ENCODE measurements at regions not wholly inside any gene's neighbourhood (a gene's known extent, or its start where the extent isn't known, plus 50 kb on each side); places are given as distances from the start of the nearest gene placed in this dataset.

DNA sequence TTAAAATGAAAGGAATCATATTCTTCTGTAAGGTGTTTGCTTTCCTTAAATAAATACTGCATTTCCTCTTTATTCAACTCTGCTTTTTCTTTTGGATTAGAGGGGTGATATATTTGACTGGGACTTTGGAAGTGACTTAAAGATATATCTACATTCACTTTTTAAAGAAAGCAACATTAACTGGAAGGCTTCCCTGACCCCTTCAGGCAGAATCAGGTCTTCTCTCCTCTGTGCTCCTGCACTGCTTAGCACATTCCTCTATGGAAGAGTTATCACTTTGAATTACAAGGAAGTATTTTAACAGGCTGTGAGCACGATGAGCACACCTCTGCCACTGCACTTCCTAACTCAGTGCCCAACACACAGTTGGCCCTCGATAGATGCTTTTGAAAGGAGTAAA, 59.2 kb upstream of the POU3F2 start (continued):
- TF ChIP-seq ZNF384 (IDR thresholded peaks at IDR 0.05; ENCODE audit: borderline replicate concordance, low read depth, low read length) (no peak), CBX3 (IDR thresholded peaks at IDR 0.05; ENCODE audit: borderline replicate concordance, low read depth) (no peak)
- TF ChIP-seq, protein P1, sequence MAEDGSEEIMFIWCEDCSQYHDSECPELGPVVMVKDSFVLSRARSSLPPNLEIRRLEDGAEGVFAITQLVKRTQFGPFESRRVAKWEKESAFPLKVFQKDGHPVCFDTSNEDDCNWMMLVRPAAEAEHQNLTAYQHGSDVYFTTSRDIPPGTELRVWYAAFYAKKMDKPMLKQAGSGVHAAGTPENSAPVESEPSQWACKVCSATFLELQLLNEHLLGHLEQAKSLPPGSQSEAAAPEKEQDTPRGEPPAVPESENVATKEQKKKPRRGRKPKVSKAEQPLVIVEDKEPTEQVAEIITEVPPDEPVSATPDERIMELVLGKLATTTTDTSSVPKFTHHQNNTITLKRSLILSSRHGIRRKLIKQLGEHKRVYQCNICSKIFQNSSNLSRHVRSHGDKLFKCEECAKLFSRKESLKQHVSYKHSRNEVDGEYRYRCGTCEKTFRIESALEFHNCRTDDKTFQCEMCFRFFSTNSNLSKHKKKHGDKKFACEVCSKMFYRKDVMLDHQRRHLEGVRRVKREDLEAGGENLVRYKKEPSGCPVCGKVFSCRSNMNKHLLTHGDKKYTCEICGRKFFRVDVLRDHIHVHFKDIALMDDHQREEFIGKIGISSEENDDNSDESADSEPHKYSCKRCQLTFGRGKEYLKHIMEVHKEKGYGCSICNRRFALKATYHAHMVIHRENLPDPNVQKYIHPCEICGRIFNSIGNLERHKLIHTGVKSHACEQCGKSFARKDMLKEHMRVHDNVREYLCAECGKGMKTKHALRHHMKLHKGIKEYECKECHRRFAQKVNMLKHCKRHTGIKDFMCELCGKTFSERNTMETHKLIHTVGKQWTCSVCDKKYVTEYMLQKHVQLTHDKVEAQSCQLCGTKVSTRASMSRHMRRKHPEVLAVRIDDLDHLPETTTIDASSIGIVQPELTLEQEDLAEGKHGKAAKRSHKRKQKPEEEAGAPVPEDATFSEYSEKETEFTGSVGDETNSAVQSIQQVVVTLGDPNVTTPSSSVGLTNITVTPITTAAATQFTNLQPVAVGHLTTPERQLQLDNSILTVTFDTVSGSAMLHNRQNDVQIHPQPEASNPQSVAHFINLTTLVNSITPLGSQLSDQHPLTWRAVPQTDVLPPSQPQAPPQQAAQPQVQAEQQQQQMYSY (CRISPR knock-in tag; IDR thresholded peaks at IDR 0.05), result no peak

DNA sequence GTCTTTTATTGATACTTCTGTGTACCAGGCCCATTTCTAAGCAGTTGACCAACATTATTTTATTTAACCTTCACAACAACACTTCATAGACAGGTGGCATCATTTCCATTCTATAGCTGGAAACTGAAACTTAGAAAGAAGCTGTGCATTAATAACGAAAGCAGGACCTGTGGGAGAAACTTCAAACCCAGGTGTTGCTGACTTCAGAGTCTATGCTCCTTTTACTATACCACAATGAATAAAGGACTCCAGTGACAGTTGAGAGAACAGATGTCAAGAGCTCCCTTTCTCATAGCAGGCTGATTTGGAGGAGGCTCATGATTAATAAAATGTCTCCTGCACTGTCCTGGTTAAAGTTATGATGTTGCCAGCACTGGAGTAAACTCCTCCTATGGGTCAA, 56.6 kb upstream of the POU3F2 start:
- H3K27me3 ChIP-seq (replicated peaks in 1 of 2; ENCODE audit: control insufficient read depth in 2 of 2, insufficient read depth in 2 of 2, low read length in 1 of 2), result no peaks in the 10 kb centered on the region; a peak in 1 of 4 replicates
- in situ Hi-C loops (cut with MboI) (no loop called here), intact Hi-C loops (cut with micrococcal nuclease; ENCODE audit: unreplicated experiment) (loop anchor here (5.0 kb wide), 1 partner anchor 60 kb away; no protein-coding TSS in a partner anchor)
- no peaks in the 10 kb centered on the region for H4K20me1 ChIP-seq (ENCODE audit: control insufficient read depth, insufficient read depth)
- no peak overlapping the region for H3K4me3 ChIP-seq
- POLR2A ChIA-PET, result no interaction called here
- no peaks in the 10 kb centered on the region for H3K79me2 ChIP-seq (ENCODE audit: control insufficient read depth, insufficient read depth, low read length)
- SMC1A ChIA-PET (ENCODE audit: uncharacterized antibody, unreplicated experiment), result interaction anchor here (0.7 to 1.7 kb wide), 5 partner anchors 9 to 159 kb away, joined by 3 to 5 read pairs (median 4); no protein-coding TSS in a partner anchor
- CTCF ChIA-PET, result interaction anchor here (1.2 to 1.9 kb wide), 2 partner anchors 92 to 342 kb away, joined by 3 to 7 read pairs; no protein-coding TSS in a partner anchor
- H3K27ac ChIP-seq (ENCODE audit: control insufficient read depth, insufficient read depth), result no peak overlapping the region
- peaks cover 7% of the 10 kb centered on the region for H3K4me1 ChIP-seq (ENCODE audit: control insufficient read depth, insufficient read depth, low read length)
- H3K36me3 ChIP-seq (ENCODE audit: control insufficient read depth in 2 of 2, insufficient read depth in 2 of 2, low read length in 1 of 2), result no peaks in the 10 kb centered on the region
- ATAC-seq, result peak; percentile 98
- H2AFZ ChIP-seq (ENCODE audit: control insufficient read depth, low read depth, low read length), result no peak overlapping the region
- RAD21 ChIA-PET (ENCODE audit: unreplicated experiment), result interaction anchor here (0.8 to 0.9 kb wide), 2 partner anchors 68 to 342 kb away, joined by 3 read pairs; no protein-coding TSS in a partner anchor
- 0% methylated on average over 1 of the region's 1 CpG for WGBS (ENCODE audit: insufficient coverage, insufficient replicate concordance, low lambda C conversion rate, missing lambda C conversion rate)
- FAIRE-seq, result peak; percentile 75
- H3K9me3 ChIP-seq (replicated peaks; ENCODE audit: control insufficient read depth, insufficient read depth, low read length), result no peaks in the 10 kb centered on the region
- no TSS peak for BruUV-seq (replicated peaks)
- H3K9ac ChIP-seq (ENCODE audit: control insufficient read depth, insufficient read depth, low read length), result no peak overlapping the region
- DNase-seq (ENCODE audit: low read depth, low spot score), result peak; percentile 31
- no peak overlapping the region for H3K4me2 ChIP-seq (ENCODE audit: control insufficient read depth, insufficient read depth)
- TF ChIP-seq RCOR1 (conservative IDR thresholded peaks at IDR 0.05; ENCODE audit: low read depth, low read length) (no peak), CBX5 (IDR thresholded peaks at IDR 0.05; ENCODE audit: low read depth) (no peak), NFIC (IDR thresholded peaks at IDR 0.05; ENCODE audit: low read depth, low read length) (peak; percentile 27; the same call in 1 of the 2 replicates), DPF2 (IDR thresholded peaks at IDR 0.05) (no peak)
- TF ChIP-seq, protein P2, sequence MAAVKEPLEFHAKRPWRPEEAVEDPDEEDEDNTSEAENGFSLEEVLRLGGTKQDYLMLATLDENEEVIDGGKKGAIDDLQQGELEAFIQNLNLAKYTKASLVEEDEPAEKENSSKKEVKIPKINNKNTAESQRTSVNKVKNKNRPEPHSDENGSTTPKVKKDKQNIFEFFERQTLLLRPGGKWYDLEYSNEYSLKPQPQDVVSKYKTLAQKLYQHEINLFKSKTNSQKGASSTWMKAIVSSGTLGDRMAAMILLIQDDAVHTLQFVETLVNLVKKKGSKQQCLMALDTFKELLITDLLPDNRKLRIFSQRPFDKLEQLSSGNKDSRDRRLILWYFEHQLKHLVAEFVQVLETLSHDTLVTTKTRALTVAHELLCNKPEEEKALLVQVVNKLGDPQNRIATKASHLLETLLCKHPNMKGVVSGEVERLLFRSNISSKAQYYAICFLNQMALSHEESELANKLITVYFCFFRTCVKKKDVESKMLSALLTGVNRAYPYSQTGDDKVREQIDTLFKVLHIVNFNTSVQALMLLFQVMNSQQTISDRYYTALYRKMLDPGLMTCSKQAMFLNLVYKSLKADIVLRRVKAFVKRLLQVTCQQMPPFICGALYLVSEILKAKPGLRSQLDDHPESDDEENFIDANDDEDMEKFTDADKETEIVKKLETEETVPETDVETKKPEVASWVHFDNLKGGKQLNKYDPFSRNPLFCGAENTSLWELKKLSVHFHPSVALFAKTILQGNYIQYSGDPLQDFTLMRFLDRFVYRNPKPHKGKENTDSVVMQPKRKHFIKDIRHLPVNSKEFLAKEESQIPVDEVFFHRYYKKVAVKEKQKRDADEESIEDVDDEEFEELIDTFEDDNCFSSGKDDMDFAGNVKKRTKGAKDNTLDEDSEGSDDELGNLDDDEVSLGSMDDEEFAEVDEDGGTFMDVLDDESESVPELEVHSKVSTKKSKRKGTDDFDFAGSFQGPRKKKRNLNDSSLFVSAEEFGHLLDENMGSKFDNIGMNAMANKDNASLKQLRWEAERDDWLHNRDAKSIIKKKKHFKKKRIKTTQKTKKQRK (IDR thresholded peaks at IDR 0.05; ENCODE audit: low read depth, low read length), result no peak
- TF ChIP-seq, protein P3, sequence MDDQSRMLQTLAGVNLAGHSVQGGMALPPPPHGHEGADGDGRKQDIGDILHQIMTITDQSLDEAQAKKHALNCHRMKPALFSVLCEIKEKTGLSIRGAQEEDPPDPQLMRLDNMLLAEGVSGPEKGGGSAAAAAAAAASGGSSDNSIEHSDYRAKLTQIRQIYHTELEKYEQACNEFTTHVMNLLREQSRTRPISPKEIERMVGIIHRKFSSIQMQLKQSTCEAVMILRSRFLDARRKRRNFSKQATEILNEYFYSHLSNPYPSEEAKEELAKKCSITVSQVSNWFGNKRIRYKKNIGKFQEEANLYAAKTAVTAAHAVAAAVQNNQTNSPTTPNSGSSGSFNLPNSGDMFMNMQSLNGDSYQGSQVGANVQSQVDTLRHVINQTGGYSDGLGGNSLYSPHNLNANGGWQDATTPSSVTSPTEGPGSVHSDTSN (IDR thresholded peaks at IDR 0.05; ENCODE audit: insufficient replicate concordance, low read depth, low read length), result no peak
- TF ChIP-seq, protein P4, sequence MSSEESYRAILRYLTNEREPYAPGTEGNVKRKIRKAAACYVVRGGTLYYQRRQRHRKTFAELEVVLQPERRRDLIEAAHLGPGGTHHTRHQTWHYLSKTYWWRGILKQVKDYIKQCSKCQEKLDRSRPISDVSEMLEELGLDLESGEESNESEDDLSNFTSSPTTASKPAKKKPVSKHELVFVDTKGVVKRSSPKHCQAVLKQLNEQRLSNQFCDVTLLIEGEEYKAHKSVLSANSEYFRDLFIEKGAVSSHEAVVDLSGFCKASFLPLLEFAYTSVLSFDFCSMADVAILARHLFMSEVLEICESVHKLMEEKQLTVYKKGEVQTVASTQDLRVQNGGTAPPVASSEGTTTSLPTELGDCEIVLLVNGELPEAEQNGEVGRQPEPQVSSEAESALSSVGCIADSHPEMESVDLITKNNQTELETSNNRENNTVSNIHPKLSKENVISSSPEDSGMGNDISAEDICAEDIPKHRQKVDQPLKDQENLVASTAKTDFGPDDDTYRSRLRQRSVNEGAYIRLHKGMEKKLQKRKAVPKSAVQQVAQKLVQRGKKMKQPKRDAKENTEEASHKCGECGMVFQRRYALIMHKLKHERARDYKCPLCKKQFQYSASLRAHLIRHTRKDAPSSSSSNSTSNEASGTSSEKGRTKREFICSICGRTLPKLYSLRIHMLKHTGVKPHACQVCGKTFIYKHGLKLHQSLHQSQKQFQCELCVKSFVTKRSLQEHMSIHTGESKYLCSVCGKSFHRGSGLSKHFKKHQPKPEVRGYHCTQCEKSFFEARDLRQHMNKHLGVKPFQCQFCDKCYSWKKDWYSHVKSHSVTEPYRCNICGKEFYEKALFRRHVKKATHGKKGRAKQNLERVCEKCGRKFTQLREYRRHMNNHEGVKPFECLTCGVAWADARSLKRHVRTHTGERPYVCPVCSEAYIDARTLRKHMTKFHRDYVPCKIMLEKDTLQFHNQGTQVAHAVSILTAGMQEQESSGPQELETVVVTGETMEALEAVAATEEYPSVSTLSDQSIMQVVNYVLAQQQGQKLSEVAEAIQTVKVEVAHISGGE (CRISPR knock-in tag; IDR thresholded peaks at IDR 0.05), result no peak

All from GM12878 (cell line).